Glomerular visceral epithelial cell (primary cell): ENCODE measurements at regions not wholly inside any gene's neighbourhood (a gene's known extent, or its start where the extent isn't known, plus 50 kb on each side); places are given as distances from the start of the nearest gene placed in this dataset.
"Not testable (repeated sequence)": the region's sequence is repeated elsewhere in the genome, so short reads cannot be mapped to it uniquely, and the experiment has no call there.

Experiments
- DNase-seq: peaks from one replicate; pipeline ENCODE4 v3.0.0-alpha.2; 2016; ENCODE audit errors: extremely low spot score

DNA sequence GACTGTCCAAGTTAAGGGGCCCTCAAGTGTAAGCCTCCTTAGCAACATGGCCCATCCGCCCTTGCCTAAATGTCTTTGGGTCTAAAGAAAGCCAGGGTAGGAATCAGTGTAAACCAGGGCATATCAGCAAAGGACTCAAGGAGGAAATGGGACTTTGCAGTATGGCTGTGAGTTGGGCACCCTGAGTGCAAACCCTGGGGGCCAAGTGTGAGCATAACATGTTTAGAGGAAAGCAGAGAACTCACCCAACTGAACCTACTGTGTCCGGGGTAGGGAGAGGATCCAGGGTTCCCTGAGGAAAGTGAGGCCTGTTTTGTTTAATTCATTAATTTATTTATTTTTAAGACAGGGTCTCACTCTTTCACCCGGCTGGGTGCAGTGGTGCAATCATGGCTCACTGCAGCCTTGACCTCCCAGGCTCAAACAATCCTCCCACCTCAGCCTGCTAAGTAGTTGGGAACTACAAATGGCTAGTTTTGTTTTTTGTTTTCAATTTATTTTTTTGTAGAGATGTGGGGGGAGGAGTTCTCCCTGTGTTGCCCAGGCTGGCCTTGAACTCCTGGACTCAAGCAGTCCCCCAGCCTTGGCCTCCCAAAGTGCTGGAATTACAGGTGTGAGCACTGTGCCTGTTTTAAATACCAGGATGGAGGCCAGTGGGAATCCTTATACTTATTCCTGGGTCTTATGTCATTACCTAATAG, 51.0 kb upstream of the ACTR3 start:
- DNase-seq, result no peak

DNA sequence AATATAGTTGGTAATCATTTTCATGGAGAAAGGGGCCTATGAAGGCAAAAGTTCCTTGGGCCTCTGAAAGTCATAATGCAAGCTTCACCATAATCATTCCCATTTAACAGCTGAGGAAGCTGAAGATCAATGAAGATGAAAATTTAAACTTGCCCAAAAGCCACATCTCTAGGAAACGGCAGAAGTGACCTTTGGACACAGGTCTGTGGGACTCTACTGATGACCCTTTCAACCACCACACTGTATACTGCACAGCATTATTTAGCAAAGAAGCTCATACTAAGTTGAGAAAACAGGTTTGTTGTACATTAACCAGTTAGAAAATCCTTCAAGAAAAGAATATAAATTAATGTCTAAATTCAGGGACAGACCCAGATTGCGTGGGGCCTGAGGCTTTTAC, 51.6 kb upstream of the ACTR3 start:
- DNase-seq, result no peak

DNA sequence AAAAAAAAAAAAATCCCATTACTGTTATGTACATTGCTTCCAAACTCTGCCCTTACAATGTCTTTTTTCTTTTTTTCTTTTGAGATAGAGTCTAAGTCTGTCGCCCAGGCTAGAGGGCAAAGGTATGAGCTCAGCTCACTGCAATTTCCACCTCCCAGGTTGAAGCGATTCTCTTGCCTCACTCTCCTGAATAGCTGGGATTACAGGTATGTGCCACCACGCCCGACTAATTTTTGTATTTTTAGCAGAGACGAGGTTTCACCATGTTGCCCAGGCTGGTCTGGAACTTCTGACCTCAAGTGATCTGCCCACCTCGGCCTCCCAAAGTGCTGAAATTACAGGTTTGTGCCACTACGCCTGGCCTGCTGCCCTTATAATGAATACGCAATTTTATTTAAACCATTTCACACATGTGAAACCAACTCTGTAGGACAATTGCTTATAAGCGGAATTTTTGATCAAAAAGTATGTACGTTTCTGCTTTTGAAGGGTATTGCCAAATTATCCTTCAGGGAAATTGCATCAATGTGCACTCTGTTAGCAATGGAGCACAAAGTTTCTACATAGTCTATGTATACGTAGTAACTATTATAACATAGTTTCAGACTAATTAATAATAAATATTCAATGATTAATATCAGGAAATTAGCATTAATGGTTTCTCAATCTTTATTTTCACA, 55.7 kb upstream of the ACTR3 start:
- peak; percentile 67 for DNase-seq

DNA sequence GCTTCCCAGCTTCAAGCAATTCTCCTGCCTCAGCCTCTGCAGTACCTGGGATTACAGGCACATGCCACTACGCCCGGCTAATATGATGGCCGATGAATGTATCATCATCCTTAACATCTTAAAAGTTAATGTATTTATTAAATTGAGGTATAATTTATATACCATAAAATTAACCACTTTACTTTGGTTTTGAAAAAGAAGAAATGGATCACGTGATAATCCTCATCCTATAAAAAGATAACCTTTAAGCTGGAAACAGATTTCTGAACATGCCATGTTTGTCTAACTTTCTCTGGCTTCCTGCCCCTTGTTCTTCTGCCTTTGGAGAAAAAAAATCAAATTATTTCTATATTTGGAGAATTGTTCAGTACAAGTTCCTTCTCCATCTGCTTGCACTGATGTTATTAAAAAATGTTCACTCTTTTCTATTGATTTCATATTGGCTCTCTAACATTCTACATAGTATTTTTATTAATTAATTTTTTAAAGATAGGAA, 57.0 kb upstream of the ACTR3 start:
- DNase-seq, result no peak

DNA sequence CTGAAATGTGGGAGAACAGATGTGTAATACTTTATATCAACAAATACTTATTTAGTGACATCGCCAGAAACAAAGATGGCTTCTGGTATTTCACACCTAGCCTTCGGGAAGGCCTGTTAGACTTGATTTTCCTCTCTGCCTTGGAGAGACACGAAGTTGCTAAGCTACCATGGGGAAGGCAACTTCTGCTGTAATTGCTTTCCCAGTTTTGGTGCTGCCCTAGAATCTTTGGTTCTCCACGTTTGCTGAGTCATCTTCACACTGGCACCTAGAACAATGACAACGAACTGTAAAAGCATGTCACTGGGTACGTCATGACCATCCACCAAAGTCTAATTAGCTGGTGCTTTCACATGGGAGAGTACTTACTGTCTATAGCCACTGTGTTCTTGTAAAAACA, 58.7 kb upstream of the ACTR3 start:
- DNase-seq, result peak; percentile 26

DNA sequence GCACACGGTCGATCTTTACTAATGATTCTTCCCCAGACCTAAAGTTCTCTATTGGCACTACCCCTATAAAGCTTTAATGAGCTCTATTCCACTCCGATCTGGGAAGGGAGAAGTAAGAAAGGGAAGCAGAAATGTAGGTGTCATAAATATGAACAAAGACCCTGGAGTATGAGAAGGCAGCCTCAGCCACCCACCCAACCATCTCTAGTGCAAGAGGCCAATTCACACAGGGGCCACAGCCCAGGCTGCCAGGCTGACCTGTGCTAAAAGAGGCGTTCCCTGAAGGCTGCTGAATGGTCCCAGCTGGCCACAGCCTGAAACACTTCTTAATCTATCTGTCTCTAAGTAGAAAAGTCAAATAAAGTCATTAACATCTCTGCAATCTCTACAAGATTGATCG, 60.1 kb upstream of the ACTR3 start:
- DNase-seq, result no peak

DNA sequence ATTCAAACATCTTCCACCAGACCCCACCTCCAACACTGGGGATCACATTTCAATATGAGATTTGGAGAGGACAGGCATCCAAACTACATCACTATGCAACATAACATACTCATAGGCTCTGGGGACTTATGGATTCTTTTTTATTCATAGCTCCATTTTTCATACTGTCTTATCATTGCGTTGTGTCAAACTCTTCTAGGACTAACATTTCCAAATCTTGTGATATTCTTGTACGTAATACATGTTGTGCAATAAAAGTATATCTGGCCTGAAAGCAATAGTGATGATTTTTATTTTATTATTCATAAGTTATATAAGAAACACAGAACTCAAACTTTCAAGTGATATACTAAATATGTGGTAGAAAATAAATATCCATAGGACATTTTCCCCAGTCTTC, 60.6 kb upstream of the ACTR3 start:
- no peak for DNase-seq

DNA sequence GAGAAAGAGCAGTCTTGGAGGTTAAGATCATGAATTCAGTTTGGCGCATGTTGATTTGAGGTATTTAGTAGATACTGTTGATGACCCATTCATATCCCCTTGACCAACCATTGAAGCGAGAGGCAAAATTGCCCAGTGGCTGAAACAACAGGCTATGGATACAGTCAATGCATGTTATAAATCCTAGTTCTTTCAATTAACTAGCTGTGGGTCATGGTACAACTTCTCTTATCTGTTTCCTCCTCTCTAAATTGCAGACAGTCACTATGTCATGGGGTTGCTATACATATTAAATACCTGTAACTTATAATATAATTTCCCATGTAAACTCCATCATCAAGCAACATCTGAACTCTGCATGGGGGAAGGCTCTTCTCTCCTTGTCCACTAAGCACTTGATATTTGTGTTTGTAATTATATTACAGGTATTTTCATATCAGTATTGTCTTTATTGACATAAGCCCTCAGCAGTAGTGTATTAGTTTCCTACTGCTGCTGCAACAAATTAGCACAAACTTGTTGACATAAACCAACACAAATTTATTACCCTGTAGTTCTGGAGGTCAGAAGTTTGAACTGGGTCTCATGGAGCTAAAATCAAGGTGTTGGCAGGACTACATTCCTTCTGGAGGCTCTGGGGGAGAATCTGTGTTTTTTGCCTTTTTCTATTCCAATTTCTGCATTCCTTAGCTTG, 61.7 kb upstream of the ACTR3 start:
- no peak for DNase-seq

DNA sequence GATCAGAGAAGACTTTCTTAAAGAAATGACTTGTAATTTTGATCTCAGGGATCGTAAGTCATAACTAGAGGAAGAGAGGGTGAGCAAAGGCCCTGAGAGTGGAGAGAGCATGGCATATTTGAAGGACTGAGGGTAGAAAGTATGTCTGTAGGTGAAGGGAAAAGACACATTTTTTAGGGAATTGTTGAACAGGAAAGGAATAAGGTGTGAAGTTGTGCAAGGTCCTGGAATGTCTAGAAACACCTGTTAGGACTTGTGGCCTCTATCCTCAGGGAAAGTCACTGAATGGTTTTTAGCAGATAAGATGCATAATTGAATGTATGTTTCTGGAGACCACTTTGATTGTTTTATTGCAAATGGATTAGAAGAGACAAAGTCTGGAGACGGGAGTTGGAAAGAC, 62.5 kb upstream of the ACTR3 start:
- no peak for DNase-seq

DNA sequence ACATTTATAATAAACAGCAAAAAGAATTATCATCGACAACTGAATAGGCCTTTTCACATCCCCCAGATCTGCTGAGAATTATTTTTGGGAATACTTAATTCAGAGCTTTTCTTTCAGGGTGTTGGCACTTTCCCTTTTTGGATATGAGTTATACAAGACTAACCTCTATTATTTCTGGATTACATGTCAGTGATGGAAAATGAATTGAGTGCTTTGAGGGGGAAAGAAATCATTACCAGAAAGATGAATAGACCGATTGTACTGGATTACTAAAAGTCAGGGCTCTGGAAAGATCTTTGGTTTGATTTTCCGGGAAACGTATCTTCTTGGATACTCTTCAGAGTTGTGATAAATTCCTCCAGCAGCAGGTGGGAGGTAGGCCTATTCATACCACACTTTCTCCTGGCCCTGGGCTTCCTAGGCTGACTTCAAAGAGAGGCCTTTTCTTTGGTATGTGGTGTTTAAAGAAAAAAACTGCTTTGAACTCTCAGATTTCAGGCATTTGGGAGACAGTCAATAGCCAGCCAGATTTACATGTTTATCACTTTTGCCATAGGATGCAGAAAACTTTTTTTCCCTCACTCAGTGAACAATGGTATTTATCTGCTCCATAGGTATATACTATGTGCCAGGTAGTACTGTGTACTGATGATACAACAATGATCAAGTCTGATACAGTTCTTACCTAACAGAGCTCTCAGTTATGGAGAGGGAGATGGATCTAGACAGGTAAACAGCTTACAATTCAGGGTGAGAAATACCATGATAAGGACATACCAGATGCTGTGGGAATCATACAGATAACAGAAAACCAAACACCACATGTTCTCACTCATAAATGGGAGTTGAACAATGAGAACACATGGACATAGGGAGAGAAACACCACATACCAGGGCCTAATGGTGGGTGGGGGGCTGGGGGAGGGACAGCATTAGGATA, 63.3 kb upstream of the ACTR3 start:
- DNase-seq, result no peak

DNA sequence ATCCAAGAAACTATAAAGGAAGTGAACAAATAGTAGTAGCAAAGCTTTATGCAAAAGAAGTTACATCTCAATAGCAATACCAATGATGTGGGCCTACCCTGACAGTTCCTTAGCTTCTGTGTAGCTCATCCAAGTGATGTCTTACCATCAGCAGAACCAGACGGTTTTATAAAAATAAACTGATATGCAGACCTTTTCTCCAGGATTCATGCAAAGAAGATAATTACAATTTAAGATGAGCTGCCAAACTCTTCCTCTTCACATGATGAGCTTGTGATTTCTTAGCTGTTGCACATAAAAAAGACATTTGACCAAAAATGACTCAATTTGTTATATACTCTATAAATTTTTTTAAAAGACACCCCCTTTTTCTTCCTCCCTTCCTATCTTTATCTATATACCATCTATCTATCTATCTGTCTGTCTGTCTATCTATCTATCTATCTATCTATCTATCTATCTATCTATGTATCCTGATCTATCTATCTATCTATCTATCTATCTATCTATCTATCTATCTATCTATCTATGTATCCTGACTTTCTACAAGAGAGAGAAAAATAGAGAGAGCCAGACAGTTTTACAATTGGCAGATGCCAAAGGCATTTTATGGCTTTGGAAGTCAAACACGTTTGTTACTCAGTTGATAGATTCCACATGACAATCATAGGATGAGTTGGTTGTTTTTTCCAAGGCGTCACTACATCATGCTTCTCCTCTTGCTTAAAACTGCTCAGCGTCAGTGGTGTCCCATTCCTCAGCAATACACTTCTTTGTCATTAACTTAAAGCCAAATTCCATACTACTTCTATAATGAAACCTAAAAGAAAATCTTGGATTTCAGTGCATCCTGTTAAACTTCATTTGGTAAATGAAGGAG, 65.9 kb upstream of the ACTR3 start:
- DNase-seq, result no peak

DNA sequence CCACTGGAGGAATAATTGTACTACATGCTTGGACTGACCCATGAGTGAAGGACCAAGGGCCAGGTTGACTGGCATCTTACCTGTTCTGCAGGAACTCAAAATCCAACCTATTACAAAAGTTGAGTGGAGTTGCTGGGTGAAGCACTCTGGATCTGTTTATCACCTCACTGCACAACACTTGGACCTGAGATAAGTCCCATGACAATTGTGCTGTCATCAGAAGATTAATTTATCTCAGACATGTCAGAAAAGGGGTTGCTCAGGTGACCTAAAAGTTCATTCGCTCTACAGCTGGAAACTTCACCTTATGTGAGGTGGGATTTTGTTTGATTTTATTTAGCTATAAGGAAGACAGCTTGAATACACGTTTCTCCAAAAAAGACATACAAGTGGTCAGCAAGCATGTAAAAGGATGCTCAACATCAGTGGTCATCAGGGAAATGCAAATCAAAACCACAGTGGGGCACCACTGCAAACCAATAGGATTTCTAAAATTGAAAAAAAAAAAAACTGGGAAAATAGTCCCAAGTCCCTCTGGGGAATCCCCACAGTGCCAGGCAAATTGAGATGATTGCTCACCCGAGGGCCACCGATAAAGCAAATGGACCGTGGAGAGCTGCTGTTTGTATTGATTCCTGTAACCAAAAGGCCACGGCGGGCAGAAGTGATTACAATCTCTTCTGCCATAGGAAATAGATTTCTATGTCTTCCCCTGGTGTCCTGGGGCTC, 65.8 kb upstream of the SLC35F5 start:
- peak; percentile 81 for DNase-seq

DNA sequence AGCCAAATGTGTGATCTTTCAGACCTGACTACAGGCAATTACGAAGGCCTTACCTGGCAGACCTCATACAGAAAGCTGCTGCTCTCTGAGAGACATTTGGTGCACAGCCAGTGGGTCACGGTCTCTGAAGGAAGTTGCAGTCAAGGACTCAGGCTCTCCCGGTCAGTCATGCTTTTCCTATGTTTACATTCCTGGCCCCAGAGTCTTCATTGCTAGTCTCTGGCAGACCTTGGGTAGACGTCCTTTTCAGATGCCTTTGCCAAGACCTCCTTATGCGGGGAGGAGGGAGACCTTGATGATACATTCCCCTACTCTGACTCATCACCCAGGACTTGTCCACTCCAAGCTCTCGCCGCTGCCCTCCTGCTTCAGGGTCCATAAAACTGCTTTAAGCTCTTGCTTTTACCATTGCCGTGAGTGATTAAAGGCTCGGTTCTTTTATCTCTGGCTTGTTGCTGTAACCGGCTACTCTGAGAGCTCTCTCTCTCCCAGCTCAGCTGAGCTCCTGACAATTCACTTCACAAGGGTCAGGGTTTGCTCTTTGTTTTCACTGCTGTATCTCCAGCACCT, 62.0 kb upstream of the SLC35F5 start:
- peak; percentile 100 for DNase-seq

DNA sequence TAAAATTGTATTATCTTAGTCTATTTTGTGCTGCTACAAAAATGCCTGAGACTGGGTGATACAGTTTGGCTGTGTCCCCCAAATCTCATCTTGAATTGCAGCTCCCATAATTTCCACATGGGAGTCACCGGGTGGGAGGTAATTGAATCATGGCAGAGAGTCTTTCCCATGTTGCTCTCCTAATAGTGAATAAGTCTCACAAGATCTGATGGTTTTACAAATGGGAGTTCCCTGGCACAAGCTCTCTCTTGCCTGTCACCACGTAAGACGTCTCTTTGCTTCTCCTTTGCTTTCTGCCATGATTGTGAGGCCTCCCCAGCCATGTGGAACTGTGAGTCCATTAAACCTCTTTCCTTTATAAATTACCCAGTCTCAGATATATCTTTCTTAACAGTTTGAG, 57.0 kb upstream of the SLC35F5 start:
- not testable (repeated sequence) for DNase-seq

DNA sequence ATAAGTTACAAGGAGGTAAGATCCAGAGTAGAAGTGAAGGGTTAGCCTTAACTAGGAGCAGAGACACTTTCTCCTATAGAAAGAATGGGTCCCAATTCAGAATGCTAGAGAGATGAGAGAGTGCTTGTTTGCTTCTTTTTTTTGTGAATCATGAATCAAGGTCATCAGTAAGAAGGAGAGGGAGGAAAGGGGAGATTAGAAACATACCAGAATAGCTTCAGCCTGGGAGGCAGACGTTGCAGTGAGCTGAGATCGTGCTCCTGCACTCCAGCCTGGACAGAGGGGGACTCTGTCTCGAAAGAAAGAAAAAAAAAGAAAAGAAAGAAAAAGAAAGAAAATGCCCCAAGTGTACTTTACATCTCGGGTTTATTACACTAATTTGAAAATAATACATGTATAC, 55.8 kb upstream of the SLC35F5 start:
- DNase-seq, result no peak

DNA sequence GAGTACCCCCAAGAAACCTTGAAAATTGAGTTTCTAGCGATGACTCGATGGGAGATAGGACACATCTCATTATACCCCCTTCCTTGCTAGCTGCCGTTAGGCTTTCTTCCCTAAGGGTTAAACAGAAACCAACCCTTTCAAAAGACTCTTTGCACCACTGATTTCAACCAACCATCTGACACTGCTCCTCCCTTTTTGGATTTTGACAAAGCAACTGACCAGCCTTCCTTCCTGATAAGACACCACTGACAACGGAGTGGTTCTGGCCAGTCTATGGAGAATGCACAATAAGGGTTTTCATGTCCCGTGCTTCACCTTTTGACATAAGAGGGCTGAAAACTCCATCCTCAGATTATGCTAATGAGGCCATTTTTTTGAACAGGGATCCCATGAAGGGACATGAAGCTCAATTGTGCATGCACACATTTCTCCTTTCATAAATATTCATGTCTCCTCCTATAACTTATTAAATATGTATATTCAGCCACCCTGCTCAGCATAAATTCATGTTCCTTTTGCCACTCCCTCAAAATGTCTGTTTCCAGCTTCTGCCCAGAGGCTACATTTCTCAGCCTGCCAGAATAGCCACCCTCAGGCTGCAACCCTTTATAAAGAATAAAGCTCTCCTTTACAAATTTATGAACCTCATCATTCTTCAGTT, 52.8 kb upstream of the SLC35F5 start:
- DNase-seq, result no peak

DNA sequence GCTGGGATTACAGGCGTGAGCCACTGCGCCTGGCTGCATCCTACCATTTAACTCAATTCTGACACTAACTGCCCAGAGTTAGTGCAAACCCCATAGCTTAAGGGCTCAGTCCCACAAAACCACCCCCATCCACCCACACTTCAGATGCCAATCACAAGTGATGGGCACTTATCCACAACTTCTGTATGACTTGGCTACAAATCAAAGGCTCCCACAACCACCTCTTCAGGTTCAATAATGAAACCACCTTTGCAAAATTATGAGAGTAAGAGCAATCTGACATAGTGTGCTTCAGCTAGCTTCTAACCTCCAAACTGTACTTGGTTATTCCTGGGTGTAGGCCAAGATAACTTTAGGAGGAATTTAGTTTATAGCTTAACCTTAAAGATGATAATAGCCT, 51.3 kb upstream of the SLC35F5 start:
- DNase-seq, result no peak

DNA sequence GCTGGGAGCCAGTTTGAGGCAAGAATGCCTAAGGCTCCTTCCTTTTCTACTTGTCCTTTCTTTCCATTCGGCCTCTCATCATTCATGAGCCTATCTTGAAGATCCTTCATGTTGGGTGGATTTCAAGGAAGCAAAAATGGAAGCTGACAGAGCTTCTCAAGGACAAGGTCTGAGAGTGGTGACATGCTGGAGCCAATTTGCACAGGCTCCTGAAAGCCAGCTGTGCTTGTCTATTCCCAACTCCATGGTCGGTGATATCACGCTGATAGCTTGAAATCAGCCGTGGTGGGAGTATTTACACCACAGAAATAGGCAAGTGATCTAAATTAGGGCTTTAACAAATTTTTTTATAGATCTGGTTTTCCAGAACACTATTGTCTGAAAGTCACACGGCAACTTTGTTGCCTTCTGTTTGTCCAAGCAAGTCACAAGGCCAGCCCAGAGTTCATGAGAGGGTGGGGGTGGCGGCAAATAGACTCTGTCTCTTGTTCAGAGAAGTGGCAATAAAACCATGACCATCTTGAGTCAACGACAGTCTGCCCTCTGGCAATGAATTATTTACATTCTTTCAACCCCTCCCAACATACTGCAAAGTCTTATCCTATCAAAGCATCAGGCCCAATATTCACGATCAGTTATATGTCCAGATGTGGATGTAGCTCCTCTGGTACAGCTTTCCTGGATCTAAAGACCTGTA, 49.9 kb upstream of the SLC35F5 start:
- DNase-seq, result no peak
